K562 (cell line): ENCODE measurements at regions not wholly inside any gene's neighbourhood (a gene's known extent, or its start where the extent isn't known, plus 50 kb on each side); places are given as distances from the start of the nearest gene placed in this dataset.

Experiments used
- ATAC-seq: fragments of 200-7000 bp; cut with Tn5 transposase; 3 replicates; pipeline ENCODE4 v1.9.1; 2020; ENCODE audit warnings: moderate library complexity
- BruUV-seq: library from RNA; stranded (reverse); fragments of 400-500 nt; replicated peaks from 2 replicates; lab custom pipeline; 2021; lab: Mats Ljungman, UMichigan
- CTCF ChIA-PET: fragments of 300-600 bp; formaldehyde crosslinking; extraction: SDS; loops from one replicate; lab custom pipeline; 2021; ENCODE audit warnings: low intra/inter-chr PET ratio; lab: Yijun Ruan, JAX
- POLR2A ChIA-PET: fragments of 300-600, 350-650 bp; sonication (Branson Sonifier 250); formaldehyde crosslinking; extraction: SDS; loops from one replicate; lab custom pipeline; 2021; ENCODE audit warnings: antibody characterized with exemption, inconsistent platforms; lab: Yijun Ruan, JAX
- DNase-seq, 4 experiments: peaks; one replicate each; pipeline versions ENCODE4 v3.0.0 to v3.0.0-alpha.2; 2011 to 2018; ENCODE audit warnings: low spot score in 3 of 4, mixed read lengths in 3 of 4; ENCODE audit errors: extremely low read depth in 1 of 4
- FAIRE-seq: peaks from 2 replicates; lab custom pipeline; 2011; peaks lifted over from hg19 to GRCh38; lab: Jason Lieb, UNC
- H2AFZ ChIP-seq: 2 replicates; pipeline ENCODE4 v1.6.0; 2011; ENCODE audit warnings: low read depth, low read length, control low read depth, inconsistent platforms
- H3K27ac ChIP-seq: fragments of 200-600 bp; 3 replicates; pipeline ENCODE4 v1.8.0; 2011; ENCODE audit warnings: low read depth, mild to moderate bottlenecking, control low read depth, inconsistent platforms, low read length, moderate library complexity, mixed read lengths; ENCODE audit errors: extremely low read depth
- H3K27me3 ChIP-seq, 2 experiments: fragments of 300-600 bp in 1 of 2; 2 replicates in 1 of 2; 3 replicates in 1 of 2; pipeline versions ENCODE4 v1.6.0 to v1.8.0; 2011; ENCODE audit warnings: inconsistent platforms in 2 of 2, low read length in 2 of 2, mild to moderate bottlenecking in 1 of 2, mixed read lengths in 1 of 2, moderate library complexity in 1 of 2; ENCODE audit not compliant: control insufficient read depth in 2 of 2, insufficient read depth in 2 of 2
- H3K36me3 ChIP-seq: fragments of 300-600 bp; 3 replicates; pipeline ENCODE4 v1.8.0; 2011; ENCODE audit warnings: mild to moderate bottlenecking, low read length, inconsistent platforms; ENCODE audit not compliant: control insufficient read depth, insufficient read depth
- H3K4me1 ChIP-seq, 2 experiments: fragments of 200-600 bp in 1 of 2; replicated peaks in 1 of 2; 2 replicates in 1 of 2; 3 replicates in 1 of 2; pipeline versions ENCODE4 v1.5.1 to v1.8.0; 2011; ENCODE audit warnings: inconsistent platforms in 2 of 2, low read length in 2 of 2, mild to moderate bottlenecking in 1 of 2, mixed read lengths in 1 of 2, moderate library complexity in 1 of 2; ENCODE audit not compliant: control insufficient read depth in 2 of 2, insufficient read depth in 2 of 2
- H3K4me2 ChIP-seq: 2 replicates; pipeline ENCODE4 v1.6.1; 2011; ENCODE audit warnings: low read length, control low read depth, inconsistent platforms, mixed read lengths; ENCODE audit not compliant: insufficient read depth
- H3K4me3 ChIP-seq: fragments of 200-600 bp; sonication (generic), shearing (Covaris generic); 2 replicates; pipeline ENCODE4 v1.5.1; 2016; ENCODE audit warnings: control low read depth, inconsistent platforms
- H3K79me2 ChIP-seq: fragments of 200-600 bp; 3 replicates; pipeline ENCODE4 v1.8.0; 2011; ENCODE audit warnings: low read length, inconsistent platforms; ENCODE audit not compliant: control insufficient read depth, insufficient read depth
- H3K9ac ChIP-seq, 2 experiments: 2 replicates each; pipeline versions ENCODE4 v1.6.0 to v1.6.1; 2011; ENCODE audit warnings: low read depth in 2 of 2, low read length in 2 of 2, control low read depth in 1 of 2, inconsistent platforms in 1 of 2, mild to moderate bottlenecking in 1 of 2, mixed read lengths in 1 of 2; ENCODE audit not compliant: insufficient read depth in 1 of 2
- H3K9me1 ChIP-seq: one replicate; pipeline ENCODE4 v1.6.0; 2011; ENCODE audit warnings: inconsistent platforms, mild to moderate bottlenecking, low read length, moderate library complexity; ENCODE audit not compliant: control insufficient read depth, insufficient read depth
- H3K9me3 ChIP-seq: replicated peaks from 2 replicates; pipeline ENCODE4 v1.5.1; 2011; ENCODE audit warnings: low read depth, low read length, inconsistent platforms; ENCODE audit not compliant: control insufficient read depth, insufficient read depth
- H4K20me1 ChIP-seq: replicated peaks from 2 replicates; pipeline ENCODE4 v1.6.1; 2011; ENCODE audit warnings: low read length, inconsistent platforms, mixed read lengths; ENCODE audit not compliant: control insufficient read depth, insufficient read depth
- CREB1 ChIP-seq, 2 experiments: sonication (generic) in 1 of 2; formaldehyde crosslinking in 1 of 2; IDR thresholded peaks; 2 replicates each; pipeline versions ENCODE4 v1.6.1 to v1.8.0; 2012 to 2022; ENCODE audit warnings: inconsistent platforms in 1 of 2, mild to moderate bottlenecking in 1 of 2, missing genetic modification reagents in 1 of 2, moderate library complexity in 1 of 2
- CTBP1 ChIP-seq: fragments of 450-650 bp; IDR thresholded peaks from 2 replicates; pipeline ENCODE4 v1.6.1; 2016; ENCODE audit warnings: borderline replicate concordance
- DACH1 ChIP-seq: fragments of 450-650 bp; IDR thresholded peaks from 2 replicates; pipeline ENCODE4 v1.6.1; 2018; ENCODE audit not compliant: partially characterized antibody
- GATAD2A ChIP-seq: fragments of 450-650 bp; IDR thresholded peaks from 2 replicates; pipeline ENCODE4 v1.6.1; 2017
- LCOR ChIP-seq: sonication (generic); formaldehyde crosslinking; IDR thresholded peaks from 2 replicates; pipeline ENCODE4 v1.8.0; 2022; ENCODE audit warnings: mild to moderate bottlenecking, missing genetic modification reagents
- MCM5 ChIP-seq: fragments of 450-650 bp; IDR thresholded peaks from 2 replicates; pipeline ENCODE4 v1.6.1; 2016; ENCODE audit warnings: low read depth
- NONO ChIP-seq, 2 experiments: fragments of 200-400 bp in 1 of 2; fragments of 450-650 bp in 1 of 2; formaldehyde crosslinking in 1 of 2; IDR thresholded peaks; 2 replicates each; pipeline ENCODE4 v1.6.1; 2017; ENCODE audit warnings: low read depth in 2 of 2, mild to moderate bottlenecking in 2 of 2, moderate library complexity in 2 of 2, low read length in 1 of 2
- NR4A1 ChIP-seq, 2 experiments: fragments of 250-450 bp in 1 of 2; fragments of 450-650 bp in 1 of 2; sonication (Bioruptor Pico) in 1 of 2; IDR thresholded peaks; 2 replicates each; pipeline versions ENCODE4 v1.4.0 to v1.6.1; 2016 to 2020; ENCODE audit warnings: mild to moderate bottlenecking in 2 of 2, missing compliant biosample characterization in 1 of 2, missing genetic modification characterization in 1 of 2, moderate library complexity in 1 of 2
- PHB ChIP-seq: fragments of 250-450 bp; sonication (Bioruptor Pico); IDR thresholded peaks from 2 replicates; pipeline ENCODE4 v1.5.0; 2021
- PHF8 ChIP-seq: fragments of 200-600 bp; sonication (generic); IDR thresholded peaks from 2 replicates; pipeline ENCODE4 v1.6.1; 2012; ENCODE audit warnings: mixed run types, mild to moderate bottlenecking, inconsistent platforms, low read length, moderate library complexity, borderline replicate concordance
- PRDM10 ChIP-seq: fragments of 450-650 bp; IDR thresholded peaks from 2 replicates; pipeline ENCODE4 v1.6.1; 2018; ENCODE audit not compliant: partially characterized antibody
- PTRF ChIP-seq: fragments of 450-650 bp; IDR thresholded peaks from 2 replicates; pipeline ENCODE4 v1.6.1; 2016; ENCODE audit warnings: mild to moderate bottlenecking, missing genetic modification characterization, missing compliant biosample characterization
- RFX5 ChIP-seq: IDR thresholded peaks from 2 replicates; pipeline ENCODE4 v1.6.1; 2011; ENCODE audit warnings: low read depth, mild to moderate bottlenecking, improper control_type of control experiment, low read length
- TCF7L2 ChIP-seq: fragments of 150-350 bp; IDR thresholded peaks from 2 replicates; pipeline ENCODE4 v1.6.1; 2016; ENCODE audit warnings: low read depth, mild to moderate bottlenecking, low read length, moderate library complexity
- ZKSCAN8 ChIP-seq: fragments of 200-800 bp; sonication (Bioruptor generic); IDR thresholded peaks from 2 replicates; pipeline ENCODE4 v1.6.1; 2016; ENCODE audit warnings: missing genetic modification characterization, missing compliant biosample characterization
- WGBS: fragments of 100-300 bp; shearing (Covaris generic); methylation state at CpG from one replicate; pipeline ENCODE4 v1.1.6; 2016; ENCODE audit warnings: low coverage, mixed read lengths; ENCODE audit not compliant: insufficient coverage; ENCODE audit errors: missing lambda C conversion rate; 5-methylcytosine and 5-hydroxymethylcytosine counted together
- in situ Hi-C: fragments of 300-500 bp; cut with MboI; formaldehyde crosslinking; loops from 4 replicates; pipeline ENCODE4 v1.15.0; 2018; ENCODE audit warnings: inconsistent platforms, mixed read lengths
- intact Hi-C: fragments of 100-400 bp; cut with micrococcal nuclease; formaldehyde crosslinking; loops from 2 replicates; pipeline ENCODE4 v1.14.2; 2022
- TF ChIP-seq, protein P1 (sequence below): sonication (generic); formaldehyde crosslinking; IDR thresholded peaks from 2 replicates; pipeline ENCODE4 v1.9.0; 2022; ENCODE audit warnings: mild to moderate bottlenecking, missing genetic modification reagents

- no peak overlapping the region for H2AFZ ChIP-seq
- H3K9ac ChIP-seq, result no peak overlapping the region
- 0% methylated on average over 2 of the region's 2 CpGs for WGBS
- no TSS peak for BruUV-seq
- POLR2A ChIA-PET, result no interaction called here
- in situ Hi-C loops (no loop called here), intact Hi-C loops (no loop called here)
- H3K9me3 ChIP-seq, result peaks cover 1% of the 10 kb centered on the region; the same call in 1 of the 2 replicates
- H3K27me3 ChIP-seq, result no peaks in the 10 kb centered on the region
- FAIRE-seq (no peak), DNase-seq (no peak), ATAC-seq (no peak)
- no peaks in the 10 kb centered on the region for H4K20me1 ChIP-seq
- no peaks in the 10 kb centered on the region for H3K4me1 ChIP-seq
- TF ChIP-seq ZKSCAN8 (CRISPR knock-in tag) (no peak), RFX5 (no peak), CTBP1 (no peak), MCM5 (no peak), DACH1 (no peak), PHB (CRISPR knock-in tag) (no peak), PTRF (tag) (no peak), NONO (IDR thresholded peaks at IDR 0.05; ENCODE audit: low read depth in 2 of 2, low read length in 1 of 2) (no peak), PRDM10 (no peak), CREB1 (IDR thresholded peaks at IDR 0.05) (no peak), CREB1 (CRISPR knock-in tag; IDR thresholded peaks at IDR 0.05) (no peak), GATAD2A (no peak), PHF8 (no peak), LCOR (CRISPR knock-in tag) (no peak), NR4A1 (CRISPR knock-in tag; IDR thresholded peaks at IDR 0.05) (no peak), NR4A1 (tag; IDR thresholded peaks at IDR 0.05) (no peak), TCF7L2 (no peak)
- TF ChIP-seq, protein P1, sequence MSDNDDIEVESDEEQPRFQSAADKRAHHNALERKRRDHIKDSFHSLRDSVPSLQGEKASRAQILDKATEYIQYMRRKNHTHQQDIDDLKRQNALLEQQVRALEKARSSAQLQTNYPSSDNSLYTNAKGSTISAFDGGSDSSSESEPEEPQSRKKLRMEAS (CRISPR knock-in tag), result no peak
- no peaks in the 10 kb centered on the region for H3K79me2 ChIP-seq
- no peak overlapping the region for H3K4me2 ChIP-seq
- no peak overlapping the region for H3K27ac ChIP-seq
- CTCF ChIA-PET, result no interaction called here
- H3K4me3 ChIP-seq, result no peak overlapping the region
- H3K36me3 ChIP-seq, result no peaks in the 10 kb centered on the region
- no peaks in the 10 kb centered on the region for H3K9me1 ChIP-seq
Observed at GRCh38 chr11:111066846-111067245, 178.7 kb upstream of the POU2AF2 start.
